Dendritic cell treated with granulocyte-macrophage colony-stimulating factor and Interleukin-4, amounts not matched to agents 40 ng/mL and 50 ng/mL, for 4 days (primary cell): ENCODE measurements at regions not wholly inside any gene's neighbourhood (a gene's known extent, or its start where the extent isn't known, plus 50 kb on each side); places are given as distances from the start of the nearest gene placed in this dataset.

Source experiments
- H3K27ac Mint-ChIP-seq: one replicate; pipeline ENCODE4 v1.8.0; 2022; ENCODE audit warnings: mild to moderate bottlenecking, mixed read lengths
- H3K27me3 Mint-ChIP-seq: one replicate; pipeline ENCODE4 v1.8.0; 2022; ENCODE audit warnings: mild to moderate bottlenecking, mixed read lengths
- H3K36me3 Mint-ChIP-seq: one replicate; pipeline ENCODE4 v1.8.0; 2022; ENCODE audit warnings: low read depth, mixed read lengths
- H3K4me1 Mint-ChIP-seq: one replicate; pipeline ENCODE4 v1.8.0; 2022; ENCODE audit warnings: low read depth, mixed read lengths
- H3K4me3 Mint-ChIP-seq: one replicate; pipeline ENCODE4 v1.8.0; 2022; ENCODE audit warnings: mild to moderate bottlenecking, moderate library complexity, mixed read lengths
- H3K9me3 Mint-ChIP-seq: one replicate; pipeline ENCODE4 v1.8.0; 2022; ENCODE audit warnings: mixed read lengths
- intact Hi-C: fragments of 100-400 bp; cut with micrococcal nuclease; formaldehyde crosslinking; loops from one replicate; pipeline ENCODE4 v1.15.0; 2022

DNA sequence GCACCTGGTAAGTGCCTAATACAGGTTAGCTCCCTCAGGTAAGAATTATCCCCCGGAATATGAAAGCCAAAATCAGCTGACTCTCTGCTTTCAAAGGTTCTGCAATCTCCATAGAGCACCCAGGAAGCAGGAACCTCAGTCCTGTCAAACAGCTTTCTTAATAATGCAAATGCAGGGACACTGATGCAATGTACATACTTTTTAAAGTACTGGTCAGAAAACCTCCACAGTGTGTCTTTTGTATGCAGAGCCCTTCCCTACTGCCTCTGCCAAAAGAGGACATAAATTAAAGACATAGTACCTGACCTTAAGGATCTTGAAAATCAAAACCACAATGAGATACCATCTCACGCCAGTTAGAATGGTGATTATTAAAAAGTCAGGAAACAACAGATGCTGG, 365.0 kb upstream of the KAZN start:
- intact Hi-C loops = no loop called here
- no peaks in the 10 kb centered on the region for H3K27me3 Mint-ChIP-seq
- H3K36me3 Mint-ChIP-seq = no peaks in the 10 kb centered on the region
- H3K4me1 Mint-ChIP-seq = no peaks in the 10 kb centered on the region
- peaks cover 10% of the 10 kb centered on the region for H3K9me3 Mint-ChIP-seq
- no peak overlapping the region for H3K27ac Mint-ChIP-seq
- no peak overlapping the region for H3K4me3 Mint-ChIP-seq

GRCh38 chr1:14236097-14236496, 362.4 kb upstream of the KAZN start:
- Mint-ChIP-seq H3K27me3 (no peaks in the 10 kb centered on the region), H3K9me3 (peaks cover 10% of the 10 kb centered on the region), H3K4me3 (no peak overlapping the region), H3K27ac (no peak overlapping the region), H3K4me1 (no peaks in the 10 kb centered on the region), H3K36me3 (no peaks in the 10 kb centered on the region)
- intact Hi-C loops = no loop called here

GRCh38 chr1:14238472-14239307, 359.8 kb upstream of the KAZN start:
- H3K4me3 Mint-ChIP-seq = no peak overlapping the region
- no peak overlapping the region for H3K27ac Mint-ChIP-seq
- peaks cover under 1% of the 10 kb centered on the region for H3K27me3 Mint-ChIP-seq
- H3K4me1 Mint-ChIP-seq = no peaks in the 10 kb centered on the region
- no peaks in the 10 kb centered on the region for H3K36me3 Mint-ChIP-seq
- H3K9me3 Mint-ChIP-seq = no peaks in the 10 kb centered on the region
- intact Hi-C loops = no loop called here

DNA sequence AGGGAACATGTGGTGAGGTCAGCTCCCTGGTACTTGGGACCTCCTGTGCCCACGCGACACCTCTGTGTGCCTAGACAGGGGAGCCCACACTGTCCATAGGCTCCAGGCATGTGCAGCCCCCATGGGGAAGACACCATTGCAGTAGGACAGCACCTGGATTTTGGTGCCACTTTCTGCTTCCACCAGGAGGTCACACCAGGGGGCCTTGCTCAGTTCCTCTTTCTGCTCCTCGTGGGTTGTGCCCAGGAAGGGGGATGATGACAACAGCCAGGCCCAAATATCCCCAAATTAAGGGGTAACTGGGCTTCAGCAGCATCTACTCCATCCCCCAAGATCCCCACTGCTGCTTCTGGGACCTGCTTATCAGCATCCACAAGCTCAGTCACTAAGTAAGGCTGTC, 358.2 kb upstream of the KAZN start:
- H3K9me3 Mint-ChIP-seq = no peaks in the 10 kb centered on the region
- H3K27me3 Mint-ChIP-seq = peaks cover 1% of the 10 kb centered on the region
- H3K27ac Mint-ChIP-seq = no peak overlapping the region
- intact Hi-C loops = no loop called here
- H3K36me3 Mint-ChIP-seq = no peaks in the 10 kb centered on the region
- no peak overlapping the region for H3K4me3 Mint-ChIP-seq
- no peaks in the 10 kb centered on the region for H3K4me1 Mint-ChIP-seq

DNA sequence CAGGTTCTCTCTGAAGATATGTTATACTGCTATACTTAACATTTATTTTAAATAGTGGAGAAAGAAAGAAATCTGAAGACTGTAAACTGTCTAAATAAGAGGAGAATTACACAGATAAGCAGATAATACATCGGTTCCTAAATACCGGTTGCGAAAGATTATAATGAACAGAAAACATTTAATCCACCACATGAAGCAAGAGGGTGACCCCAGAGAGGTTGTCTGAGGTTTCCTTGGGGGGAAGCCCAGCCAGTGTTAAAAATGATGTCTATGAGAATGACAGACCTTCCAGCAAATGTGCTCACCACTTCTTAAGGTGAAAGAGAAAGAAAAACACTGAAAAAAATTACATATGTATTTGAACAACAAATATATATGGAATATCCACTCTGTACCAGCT, 356.4 kb upstream of the KAZN start:
- H3K27me3 Mint-ChIP-seq = peaks cover 1% of the 10 kb centered on the region
- no peaks in the 10 kb centered on the region for H3K9me3 Mint-ChIP-seq
- no peaks in the 10 kb centered on the region for H3K36me3 Mint-ChIP-seq
- no peak overlapping the region for H3K4me3 Mint-ChIP-seq
- no peaks in the 10 kb centered on the region for H3K4me1 Mint-ChIP-seq
- no peak overlapping the region for H3K27ac Mint-ChIP-seq
- intact Hi-C loops = no loop called here

DNA sequence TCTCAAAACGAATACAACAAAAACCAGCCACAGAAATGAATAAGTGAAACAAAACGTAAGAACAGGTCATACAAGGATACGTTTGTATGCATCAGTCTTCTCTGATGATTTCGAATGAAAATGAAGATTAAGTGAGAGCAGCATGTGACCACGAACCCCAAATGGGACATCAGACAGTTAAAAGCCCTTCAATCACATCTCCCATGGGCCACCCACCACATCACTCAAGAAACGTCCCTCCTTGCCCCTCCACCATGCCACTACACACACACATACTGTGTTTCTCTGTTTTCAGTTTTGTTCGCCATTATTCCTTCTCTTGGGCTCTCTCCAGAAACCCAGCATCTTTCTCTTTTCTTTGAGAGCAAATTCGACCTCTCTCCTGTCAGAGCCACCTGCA, 355.6 kb upstream of the KAZN start:
- Mint-ChIP-seq H3K36me3 (no peaks in the 10 kb centered on the region), H3K27ac (no peak overlapping the region), H3K9me3 (no peaks in the 10 kb centered on the region), H3K27me3 (peaks cover 1% of the 10 kb centered on the region), H3K4me3 (no peak overlapping the region), H3K4me1 (no peaks in the 10 kb centered on the region)
- intact Hi-C loops = no loop called here

- no peak overlapping the region for H3K27ac Mint-ChIP-seq
These were observed 352.5 kb upstream of the KAZN start for GRCh38 chr1:14245954-14246353.

GRCh38 chr1:14246471-14246870, 352.0 kb upstream of the KAZN start:
- peaks cover 1% of the 10 kb centered on the region for H3K27me3 Mint-ChIP-seq

More at GRCh38 chr1:14245954-14246353, 352.5 kb upstream of the KAZN start:
- Mint-ChIP-seq H3K9me3 (no peaks in the 10 kb centered on the region), H3K4me1 (no peaks in the 10 kb centered on the region), H3K4me3 (no peak overlapping the region), H3K27me3 (peaks cover 1% of the 10 kb centered on the region), H3K36me3 (no peaks in the 10 kb centered on the region)
- intact Hi-C loops = no loop called here

DNA sequence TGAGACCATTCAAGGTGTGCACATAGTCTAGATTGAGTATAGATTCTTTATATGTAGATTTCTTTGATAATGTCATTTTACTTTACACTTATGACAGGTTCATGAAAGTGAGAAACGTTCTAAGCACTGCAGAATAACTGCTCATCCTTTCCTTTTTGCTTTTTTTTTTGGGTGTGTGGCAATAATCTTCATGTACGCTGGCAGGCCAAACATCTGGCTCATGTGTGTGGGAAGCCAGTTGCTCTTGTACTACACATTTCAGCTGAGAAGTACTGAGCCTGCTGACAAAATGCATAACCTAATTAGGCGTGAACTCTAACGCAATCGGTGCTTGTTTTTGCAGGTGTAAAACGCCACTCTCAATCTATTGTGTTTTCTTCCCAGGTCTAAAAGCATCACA, 350.8 kb upstream of the KAZN start:
- Mint-ChIP-seq H3K9me3 (no peaks in the 10 kb centered on the region), H3K4me3 (no peak overlapping the region), H3K4me1 (no peaks in the 10 kb centered on the region), H3K27me3 (peaks cover 1% of the 10 kb centered on the region), H3K36me3 (no peaks in the 10 kb centered on the region), H3K27ac (no peak overlapping the region)
- intact Hi-C loops = no loop called here

More at GRCh38 chr1:14246471-14246870, 352.0 kb upstream of the KAZN start:
- intact Hi-C loops = no loop called here
- H3K4me1 Mint-ChIP-seq = no peaks in the 10 kb centered on the region
- H3K27ac Mint-ChIP-seq = no peak overlapping the region
- no peaks in the 10 kb centered on the region for H3K9me3 Mint-ChIP-seq
- no peaks in the 10 kb centered on the region for H3K36me3 Mint-ChIP-seq
- H3K4me3 Mint-ChIP-seq = no peak overlapping the region

DNA sequence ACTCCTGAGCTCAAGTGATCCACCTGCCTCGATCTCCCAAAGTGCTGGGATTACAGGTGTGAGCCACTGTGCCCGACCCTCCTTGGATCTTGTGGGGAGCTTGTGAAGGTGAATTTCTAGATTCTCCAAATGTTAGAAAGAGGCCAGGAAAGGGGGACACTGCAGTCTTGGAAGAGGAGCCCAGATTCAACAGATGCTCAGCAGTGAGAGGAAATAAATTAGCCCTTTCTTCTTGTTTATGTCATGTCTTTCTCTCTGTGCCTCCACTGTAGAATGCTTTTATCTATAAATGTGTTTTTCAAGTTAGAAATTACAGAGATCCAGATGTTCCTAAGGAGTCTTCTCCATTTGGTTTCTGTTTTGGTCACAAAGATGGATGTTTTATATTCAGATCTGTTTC, 346.6 kb upstream of the KAZN start:
- no peaks in the 10 kb centered on the region for H3K36me3 Mint-ChIP-seq

GRCh38 chr1:14253676-14254075, 344.8 kb upstream of the KAZN start:
- no peak overlapping the region for H3K27ac Mint-ChIP-seq
- H3K4me1 Mint-ChIP-seq = no peaks in the 10 kb centered on the region
- no peaks in the 10 kb centered on the region for H3K36me3 Mint-ChIP-seq
- intact Hi-C loops = no loop called here
- H3K4me3 Mint-ChIP-seq = no peak overlapping the region
- no peaks in the 10 kb centered on the region for H3K27me3 Mint-ChIP-seq
- H3K9me3 Mint-ChIP-seq = no peaks in the 10 kb centered on the region

More for the DNA sequence above, 346.6 kb upstream of the KAZN start:
- no peaks in the 10 kb centered on the region for H3K4me1 Mint-ChIP-seq
- H3K9me3 Mint-ChIP-seq = no peaks in the 10 kb centered on the region
- intact Hi-C loops = no loop called here
- no peaks in the 10 kb centered on the region for H3K27me3 Mint-ChIP-seq
- no peak overlapping the region for H3K4me3 Mint-ChIP-seq
- no peak overlapping the region for H3K27ac Mint-ChIP-seq

DNA sequence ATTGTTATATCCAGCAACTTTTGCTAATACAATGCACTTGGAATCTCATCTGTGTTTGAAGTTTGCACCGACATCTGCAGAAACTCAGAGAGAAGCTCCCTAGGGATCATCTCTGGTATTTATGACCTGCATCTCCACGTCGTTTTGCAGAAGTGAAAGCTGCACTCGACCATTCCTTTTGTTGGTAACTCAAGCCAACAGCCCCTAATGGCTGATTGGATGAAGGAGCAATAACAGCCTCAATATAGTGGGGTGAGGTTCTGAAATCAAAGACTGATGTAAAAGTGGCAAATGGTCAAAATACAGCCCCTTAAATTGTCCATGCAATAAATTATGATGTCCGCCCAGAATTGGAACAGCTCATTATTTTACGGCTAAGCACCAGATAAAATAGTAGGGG, 344.2 kb upstream of the KAZN start:
- no peak overlapping the region for H3K27ac Mint-ChIP-seq
- H3K36me3 Mint-ChIP-seq = no peaks in the 10 kb centered on the region
- H3K27me3 Mint-ChIP-seq = peaks cover 3% of the 10 kb centered on the region
- H3K4me1 Mint-ChIP-seq = no peaks in the 10 kb centered on the region
- intact Hi-C loops = no loop called here
- no peaks in the 10 kb centered on the region for H3K9me3 Mint-ChIP-seq
- H3K4me3 Mint-ChIP-seq = no peak overlapping the region

DNA sequence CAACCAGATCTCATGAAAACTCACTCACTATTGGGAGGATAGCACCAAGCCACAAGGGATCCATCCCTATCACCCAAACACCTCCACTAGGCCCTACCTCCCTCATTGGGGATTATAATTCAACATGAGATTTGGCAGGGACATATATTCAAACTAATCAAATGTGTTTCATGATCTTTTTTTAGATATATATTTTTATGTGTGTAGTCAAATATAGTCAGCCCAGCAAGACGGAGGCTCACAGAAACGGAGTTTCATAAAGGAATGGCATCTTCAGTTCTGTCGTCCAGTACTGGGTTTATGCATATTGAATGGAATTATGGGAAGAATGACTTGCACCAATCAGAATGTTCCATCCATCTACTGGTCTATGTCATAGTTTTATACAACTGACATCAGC, 343.3 kb upstream of the KAZN start:
- no peak overlapping the region for H3K27ac Mint-ChIP-seq
- no peaks in the 10 kb centered on the region for H3K4me1 Mint-ChIP-seq
- H3K27me3 Mint-ChIP-seq = peaks cover 3% of the 10 kb centered on the region
- no peak overlapping the region for H3K4me3 Mint-ChIP-seq
- no peaks in the 10 kb centered on the region for H3K9me3 Mint-ChIP-seq
- intact Hi-C loops = no loop called here
- H3K36me3 Mint-ChIP-seq = no peaks in the 10 kb centered on the region

GRCh38 chr1:14255711-14256110, 342.8 kb upstream of the KAZN start:
- intact Hi-C loops = no loop called here
- Mint-ChIP-seq H3K4me3 (no peak overlapping the region), H3K27me3 (peaks cover 3% of the 10 kb centered on the region), H3K9me3 (no peaks in the 10 kb centered on the region), H3K36me3 (no peaks in the 10 kb centered on the region), H3K27ac (no peak overlapping the region), H3K4me1 (no peaks in the 10 kb centered on the region)

DNA sequence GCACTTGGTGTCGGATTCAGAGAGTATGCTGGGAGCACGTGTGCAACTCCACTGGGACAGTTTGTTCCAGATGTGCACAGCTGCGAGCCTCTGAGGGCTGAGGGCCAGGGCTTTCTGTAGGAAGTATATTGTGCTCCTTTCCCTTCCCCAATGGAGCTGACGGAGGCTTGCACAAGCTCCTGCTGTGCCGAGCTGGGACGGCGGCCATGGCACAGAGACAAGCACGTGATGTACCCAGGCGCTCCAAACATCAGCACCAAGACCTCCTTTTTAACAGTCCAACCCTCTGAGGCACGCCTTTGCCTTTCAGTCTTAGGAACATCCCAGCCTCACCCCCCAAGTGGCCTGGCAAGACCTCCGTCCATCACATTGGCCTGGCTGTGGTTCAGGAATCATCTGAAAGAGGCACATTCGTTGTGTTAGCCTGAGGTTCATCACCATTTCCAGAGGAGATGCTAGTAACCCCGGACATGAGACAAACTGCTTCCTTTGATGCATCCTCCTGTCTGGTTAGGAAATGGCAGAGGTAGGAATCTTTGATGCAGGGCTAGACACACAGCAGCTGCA, 339.2 kb upstream of the KAZN start:
- Mint-ChIP-seq H3K9me3 (no peaks in the 10 kb centered on the region), H3K4me3 (no peak overlapping the region), H3K36me3 (no peaks in the 10 kb centered on the region), H3K27ac (no peak overlapping the region), H3K4me1 (no peaks in the 10 kb centered on the region), H3K27me3 (peaks cover 3% of the 10 kb centered on the region)
- intact Hi-C loops = no loop called here
